NCI-H146 (cell line): ENCODE measurements at regions not wholly inside any gene's neighbourhood (a gene's known extent, or its start where the extent isn't known, plus 50 kb on each side); places are given as distances from the start of the nearest gene placed in this dataset.
"Not testable (repeated sequence)": the region's sequence is repeated elsewhere in the genome, so short reads cannot be mapped to it uniquely, and the experiment has no call there.

Source experiments
- DNase-seq: peaks from one replicate; lab custom pipeline; 2025; lab: John Stamatoyannopoulos, UW

DNA sequence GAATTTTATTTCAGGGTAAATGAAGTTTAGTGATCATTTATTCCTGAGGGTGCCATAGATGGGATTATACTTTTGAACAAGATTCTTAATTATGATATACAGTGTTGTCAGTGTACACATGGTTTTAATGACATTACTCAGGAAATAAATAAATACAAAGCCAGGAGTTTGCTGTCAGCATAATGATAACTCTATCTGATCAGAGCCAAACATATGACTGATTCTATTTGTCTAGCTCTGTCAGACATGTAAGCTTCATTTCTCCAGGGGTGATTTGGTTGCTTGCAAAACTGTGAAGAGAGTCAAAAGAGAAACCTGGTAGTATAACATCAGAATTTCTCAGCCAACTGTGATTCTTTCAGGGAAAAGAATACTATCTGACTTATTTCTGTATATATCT is 1425.8 kb upstream of the C9orf72 start:
- peak; percentile 22 for DNase-seq

DNA sequence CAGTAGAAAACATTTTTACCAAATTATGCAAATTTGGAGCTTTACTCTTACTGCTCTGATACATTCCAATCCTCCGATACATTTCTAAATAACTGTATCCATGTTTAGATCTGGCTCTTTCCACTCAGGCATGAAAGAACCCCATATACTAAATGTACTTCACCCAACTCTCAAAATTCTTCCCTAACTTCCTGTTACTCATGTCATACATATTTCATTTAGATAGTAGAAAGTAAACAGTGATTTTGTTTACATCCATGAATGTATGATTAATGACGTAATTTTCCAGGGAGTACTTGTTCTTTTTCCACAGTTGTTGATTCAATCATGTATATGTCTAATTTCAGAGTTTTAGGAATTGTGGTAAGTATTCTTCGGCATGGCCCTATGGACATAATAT is 1426.5 kb upstream of the C9orf72 start:
- no peak for DNase-seq

DNA sequence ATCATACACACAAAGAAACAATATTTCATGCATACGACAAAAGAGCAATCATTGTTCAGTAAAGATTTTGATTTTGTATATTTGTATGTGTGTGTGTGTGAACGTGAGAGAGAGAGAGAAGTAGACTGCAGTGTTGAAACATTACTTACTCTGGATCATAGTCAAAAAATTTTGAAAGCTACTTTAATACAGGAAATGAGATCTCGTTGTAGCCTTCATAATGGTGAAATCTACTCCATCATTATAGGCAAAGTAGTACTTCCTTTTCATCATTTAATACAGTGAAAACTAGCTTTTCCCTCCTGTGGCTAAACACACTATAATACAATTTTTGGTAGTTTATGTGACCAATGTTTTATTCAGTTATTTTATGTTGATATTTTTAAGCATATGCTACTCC is 1427.7 kb upstream of the C9orf72 start:
- no peak for DNase-seq

DNA sequence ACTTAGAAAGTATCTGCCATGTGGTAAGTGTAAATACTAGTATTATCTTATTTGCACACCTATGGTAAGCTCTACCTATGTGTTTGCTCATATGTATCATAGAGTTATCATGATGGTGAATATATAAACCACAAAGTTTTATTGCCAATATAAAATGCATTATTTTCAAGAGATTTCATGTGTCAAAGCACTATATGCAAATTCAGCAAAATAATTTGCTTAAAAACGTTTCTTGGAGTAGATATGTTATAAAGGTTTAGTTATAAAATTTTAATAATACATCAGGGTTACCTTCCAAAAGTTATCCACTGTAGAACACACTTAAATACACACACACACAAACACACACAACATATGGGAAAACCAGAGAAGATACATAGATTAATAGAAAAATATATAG is 1431.7 kb upstream of the C9orf72 start:
- DNase-seq: no peak

DNA sequence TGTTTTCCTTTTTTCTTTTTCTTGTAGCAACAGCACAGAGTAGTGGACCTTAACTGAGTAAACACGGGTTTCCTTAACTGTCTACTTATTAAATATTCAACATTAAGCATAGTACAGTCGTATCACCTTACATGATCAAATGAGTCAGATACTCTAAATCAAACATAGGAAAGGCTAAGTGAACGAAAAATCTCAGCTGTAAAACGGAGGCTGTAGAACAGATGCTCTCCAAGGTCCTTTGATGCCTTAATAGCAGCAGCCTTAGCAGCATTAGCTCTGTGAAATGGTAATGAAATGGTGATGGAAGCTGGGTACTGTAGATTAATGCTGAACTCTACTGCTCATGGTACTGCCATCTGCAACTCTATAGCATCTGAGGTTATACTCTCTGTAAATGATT is 1433.3 kb upstream of the C9orf72 start:
- peak; percentile 57 for DNase-seq

DNA sequence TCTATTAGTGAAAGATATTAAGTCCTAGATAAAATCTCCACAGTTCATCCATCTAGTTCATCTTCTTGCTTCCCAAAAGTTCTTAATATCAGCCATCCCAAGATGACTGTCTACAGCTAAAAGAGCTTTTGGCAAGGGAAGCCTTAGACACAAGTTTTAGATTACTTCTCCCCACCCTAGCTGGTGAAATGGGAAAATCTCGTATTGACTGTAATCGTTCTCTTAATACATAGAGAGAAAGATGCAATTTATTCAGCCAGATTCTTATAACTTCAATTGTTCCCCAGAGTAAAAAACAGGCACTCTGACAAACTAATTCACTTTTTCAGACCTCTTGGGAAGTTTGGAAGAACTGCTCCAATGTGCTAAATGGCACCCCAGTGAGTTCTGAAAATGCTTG is 1439.6 kb upstream of the C9orf72 start:
- DNase-seq: no peak

DNA sequence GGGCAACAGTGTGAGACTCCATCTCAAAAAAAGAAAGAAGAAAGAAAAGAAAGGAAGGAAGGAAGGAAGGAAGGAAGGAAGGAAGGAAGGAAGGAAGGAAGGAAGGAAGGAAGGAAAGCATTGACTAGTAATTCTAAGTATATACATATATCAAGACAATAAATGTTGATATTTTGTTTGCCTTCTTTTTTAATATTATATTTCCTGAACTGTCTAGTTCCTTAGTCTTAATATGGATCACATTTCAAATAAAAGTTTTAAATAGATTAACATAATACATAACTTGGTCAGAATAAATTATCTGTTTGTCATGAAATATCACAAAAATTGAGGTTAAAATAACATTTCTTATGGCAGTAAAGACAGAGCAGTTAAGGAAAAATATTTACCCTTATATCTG is 1448.4 kb upstream of the C9orf72 start:
- no peak for DNase-seq

DNA sequence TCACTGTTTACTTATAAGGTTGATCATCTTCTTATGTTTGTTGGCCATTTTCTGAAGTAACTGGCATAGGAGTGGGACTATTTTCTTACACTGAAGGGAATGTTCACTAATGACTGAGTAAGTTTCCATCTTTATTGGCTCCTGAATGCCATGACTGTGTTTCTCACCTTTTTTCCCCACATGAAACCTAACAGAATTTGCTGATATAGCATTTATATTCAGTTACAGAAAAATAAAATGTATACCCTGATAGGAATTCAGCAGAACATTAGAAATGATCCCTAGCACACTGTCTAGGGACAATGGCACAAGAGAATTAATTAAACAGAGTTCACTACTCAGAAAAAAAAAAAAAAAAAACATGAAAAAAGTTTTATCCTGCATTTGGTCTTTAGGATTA is 1465.1 kb upstream of the C9orf72 start:
- DNase-seq: no peak

DNA sequence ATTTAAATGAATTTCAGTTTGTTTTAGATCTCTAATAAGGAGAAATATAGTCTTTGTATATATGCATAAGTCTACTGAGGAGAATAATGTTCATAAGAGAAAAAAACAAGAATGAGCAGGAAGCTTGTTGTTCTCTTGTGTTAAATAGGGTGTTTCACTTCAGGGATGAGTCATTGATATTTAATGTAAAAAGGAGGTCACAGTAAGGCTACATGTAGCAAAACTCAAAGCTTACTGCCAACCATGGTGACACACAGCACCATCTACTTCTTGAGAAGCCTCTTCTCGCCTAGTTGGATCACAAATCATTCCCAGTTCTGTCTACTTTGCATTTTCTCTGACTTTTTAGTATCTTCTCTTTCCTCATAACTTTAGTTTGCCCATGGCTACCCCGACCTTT is 1466.0 kb upstream of the C9orf72 start:
- DNase-seq: no peak

DNA sequence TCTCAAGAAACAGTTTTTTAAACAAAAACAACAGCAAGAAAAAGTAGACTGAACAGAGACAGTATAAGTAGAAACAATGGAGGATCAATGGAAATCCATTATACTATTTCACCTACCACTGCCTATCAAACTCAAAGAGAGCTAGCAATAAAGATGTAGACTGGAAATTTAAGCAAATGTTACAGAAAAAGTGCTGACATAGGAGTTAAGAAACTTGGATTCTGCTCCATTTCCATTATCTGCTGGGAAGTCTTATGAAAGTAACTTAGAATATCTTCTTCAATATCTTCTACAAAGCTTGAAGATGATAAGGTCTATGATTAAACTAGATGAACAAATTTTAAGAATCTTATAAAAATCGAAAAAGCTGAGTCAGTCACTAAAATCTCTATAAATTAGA is 1469.8 kb upstream of the C9orf72 start:
- DNase-seq: no peak

DNA sequence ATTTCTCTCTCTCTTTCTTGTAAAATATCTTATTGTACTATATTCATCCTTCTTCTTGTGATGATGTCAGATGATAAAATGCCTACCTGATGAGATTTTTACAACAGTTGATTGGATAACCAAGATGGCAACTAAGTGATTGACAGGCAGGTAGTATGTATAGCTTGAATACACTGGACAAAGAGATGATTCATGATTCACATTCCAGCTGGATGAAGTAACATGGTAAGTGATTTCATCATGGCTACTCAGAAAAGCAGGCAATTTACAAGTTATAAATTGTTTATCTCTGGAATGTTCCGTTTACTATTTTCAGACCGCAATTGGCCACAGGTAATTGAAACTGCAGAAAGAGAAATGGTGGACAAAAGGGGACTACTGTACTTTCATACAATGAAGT is 1471.7 kb upstream of the C9orf72 start:
- no peak for DNase-seq

DNA sequence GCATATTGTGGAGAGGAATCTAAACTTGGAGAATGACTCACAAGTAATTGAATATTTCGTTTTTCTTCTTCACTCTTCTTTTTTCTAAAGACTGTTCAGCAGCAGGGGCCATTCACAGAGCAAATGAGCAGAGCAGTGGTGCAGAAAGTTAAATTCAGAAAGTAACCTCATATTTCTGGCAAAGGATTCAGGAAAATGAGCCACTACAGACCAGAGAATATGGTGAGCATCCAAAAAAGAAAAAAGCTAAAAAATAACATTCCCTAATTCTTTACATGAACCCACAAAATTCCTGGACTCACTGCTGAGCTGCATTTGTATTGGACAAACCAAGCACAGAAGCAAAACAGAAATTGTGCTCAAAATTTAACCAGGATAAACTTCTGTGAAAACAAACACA is 1486.8 kb upstream of the C9orf72 start:
- DNase-seq: no peak

DNA sequence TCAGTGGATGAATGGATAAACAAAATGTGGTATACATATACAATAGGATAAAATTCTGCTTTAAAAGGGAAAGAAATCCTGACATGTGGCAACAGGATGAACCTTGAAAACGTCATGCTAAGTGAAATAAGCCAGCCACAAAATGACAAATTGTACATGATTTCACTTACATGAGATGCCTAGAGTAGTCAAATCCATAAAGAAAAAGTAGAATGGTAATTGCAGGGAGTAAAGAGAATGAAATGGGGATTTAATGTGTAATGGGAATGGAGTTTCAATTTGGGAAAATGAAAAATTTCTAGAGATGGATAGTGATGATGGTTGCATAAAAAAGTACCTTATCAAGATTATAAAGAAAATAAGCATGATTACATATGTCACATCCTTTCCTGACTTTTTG is 1489.2 kb upstream of the C9orf72 start:
- no peak for DNase-seq

DNA sequence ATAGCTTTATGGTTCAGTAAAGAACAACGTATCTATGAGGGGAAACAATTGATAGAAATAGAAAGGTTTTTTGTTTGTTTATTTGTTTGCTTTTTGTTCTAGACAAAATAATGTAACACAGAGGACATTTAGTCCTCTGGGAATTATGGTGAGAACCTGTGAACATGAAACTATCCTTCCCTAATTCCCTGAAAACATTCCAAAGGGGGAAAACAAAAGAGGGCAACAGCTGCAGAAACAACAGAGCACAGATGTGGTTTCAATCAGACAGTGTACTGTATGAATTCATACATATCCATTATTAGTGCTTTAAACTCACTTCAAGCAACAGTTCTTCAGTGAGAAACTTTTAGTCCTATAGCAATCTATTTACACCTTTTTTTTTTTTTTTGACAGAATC is 1489.8 kb upstream of the C9orf72 start:
- no peak for DNase-seq

DNA sequence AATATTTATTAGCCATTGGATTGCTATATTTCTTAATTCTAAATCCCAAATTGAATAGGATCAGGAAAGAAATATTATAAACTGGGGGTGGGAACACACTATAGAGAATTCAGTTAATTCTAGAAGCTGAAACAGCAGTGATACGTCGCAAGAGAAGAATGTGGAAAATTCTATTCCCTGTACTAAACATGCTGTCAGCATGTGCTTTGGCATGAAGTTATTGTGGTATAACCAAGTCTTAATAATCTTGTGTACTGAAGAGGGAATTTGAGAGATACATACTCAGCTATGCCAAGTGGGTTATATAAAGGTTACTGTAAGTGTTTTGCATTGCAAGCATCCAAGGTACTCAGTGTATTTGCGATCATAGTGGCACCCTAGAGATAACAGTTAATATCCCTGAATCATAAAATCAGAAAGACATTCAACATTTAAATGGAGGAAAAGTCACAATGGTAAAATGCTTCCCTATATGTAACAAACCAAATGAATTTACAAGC is 1492.9 kb upstream of the C9orf72 start:
- no peak for DNase-seq

DNA sequence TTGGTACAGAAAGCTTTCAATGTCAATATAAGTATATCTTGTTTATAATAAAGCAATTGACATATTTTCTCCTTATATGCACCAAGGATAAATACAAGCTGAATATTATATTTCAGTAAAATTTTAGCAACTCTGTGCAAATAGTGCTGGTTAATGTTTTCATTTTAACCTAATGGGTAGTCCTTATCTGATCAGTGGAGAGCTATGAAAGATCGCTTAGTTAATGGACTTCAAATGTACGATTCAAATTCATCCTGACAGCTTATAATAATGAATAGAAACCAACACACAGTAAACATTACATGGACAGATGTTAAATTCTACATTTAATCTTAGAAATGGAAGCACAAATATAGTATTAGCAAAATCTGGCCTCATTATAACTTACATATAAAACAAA is 1495.2 kb upstream of the C9orf72 start:
- no peak for DNase-seq

DNA sequence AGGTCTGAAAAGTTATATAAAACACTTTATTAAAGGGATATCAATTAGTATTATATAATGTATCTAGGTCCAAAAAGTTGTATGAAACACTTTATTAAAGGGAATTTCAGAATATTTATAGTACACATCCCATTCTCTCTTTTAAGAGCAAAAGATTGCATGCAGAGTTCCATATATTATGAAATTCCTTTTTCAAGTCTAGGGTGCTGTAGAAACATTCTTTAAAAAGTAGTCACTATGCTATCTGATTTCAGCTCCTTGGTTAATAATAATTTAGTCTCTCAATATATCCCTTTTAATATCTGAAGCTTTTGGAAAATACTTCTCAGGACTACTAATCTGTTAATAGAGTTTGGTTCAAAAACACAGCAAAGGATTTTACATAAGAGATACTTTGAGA is 1496.1 kb upstream of the C9orf72 start:
- no peak for DNase-seq

DNA sequence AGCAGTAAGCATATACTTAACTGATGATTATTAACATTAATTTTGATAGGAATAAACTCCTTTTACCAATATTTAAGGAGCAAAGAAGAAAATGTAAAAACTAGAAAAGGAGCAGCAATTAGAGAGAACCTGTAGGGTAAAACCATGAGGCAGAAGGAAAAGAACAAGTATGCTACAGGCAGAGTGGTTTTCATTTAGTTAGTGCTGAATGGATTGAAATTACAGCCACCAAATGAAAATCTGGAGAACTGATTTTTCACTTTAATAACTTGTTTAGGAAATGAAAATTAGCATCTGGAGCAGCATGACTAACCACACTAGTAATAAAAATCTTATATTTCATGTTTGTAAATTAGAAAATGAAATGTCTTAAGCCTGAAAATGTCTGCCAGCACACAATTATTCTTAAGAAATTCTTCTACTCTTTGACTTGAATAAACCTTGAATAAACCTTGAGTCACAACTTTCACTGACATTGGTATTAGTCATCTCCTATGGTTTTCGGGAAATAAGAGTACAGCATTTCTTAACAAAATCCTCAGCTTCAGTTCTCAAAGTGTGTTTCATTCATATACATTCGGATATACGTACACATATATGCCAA is 1504.9 kb upstream of the C9orf72 start:
- DNase-seq: no peak

DNA sequence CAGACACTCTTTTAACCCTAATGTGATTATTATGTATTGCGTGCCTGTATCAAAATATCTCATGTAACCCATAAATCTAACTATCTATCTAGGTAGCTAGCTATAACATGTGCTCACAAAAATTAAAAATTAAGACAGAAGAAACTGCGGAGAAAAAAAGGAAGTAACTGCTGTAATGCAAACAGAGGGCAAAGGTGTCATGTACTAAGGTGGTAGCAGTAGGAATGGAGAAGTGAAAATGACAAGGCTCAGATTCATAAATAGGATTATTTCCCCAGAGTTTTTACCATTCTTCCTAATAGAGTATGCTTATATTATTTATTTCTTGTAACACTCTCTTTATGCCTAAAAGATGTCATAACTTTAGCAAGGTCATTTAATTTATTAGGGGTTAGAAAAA is 1527.5 kb upstream of the C9orf72 start:
- no peak for DNase-seq

DNA sequence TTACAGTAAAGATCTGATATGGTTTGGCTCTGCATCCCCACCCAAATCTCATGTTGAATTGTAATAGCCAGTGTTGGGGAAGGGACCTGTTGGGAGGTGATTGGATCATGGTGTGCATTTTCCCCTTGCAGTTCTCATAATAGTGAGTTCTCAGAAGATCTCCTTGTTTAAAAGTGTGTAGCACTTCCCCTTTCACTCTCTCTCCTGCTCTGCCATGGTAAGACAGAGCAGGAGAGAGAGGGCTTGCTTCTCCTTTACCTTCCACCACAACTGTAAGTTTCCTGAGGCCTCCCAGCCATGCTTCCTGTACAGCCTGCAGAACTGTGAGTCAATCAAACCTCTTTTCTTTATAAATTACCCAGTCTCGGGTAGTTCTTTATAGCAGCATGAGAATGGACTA is 1530.9 kb upstream of the C9orf72 start:
- not testable (repeated sequence) for DNase-seq

DNA sequence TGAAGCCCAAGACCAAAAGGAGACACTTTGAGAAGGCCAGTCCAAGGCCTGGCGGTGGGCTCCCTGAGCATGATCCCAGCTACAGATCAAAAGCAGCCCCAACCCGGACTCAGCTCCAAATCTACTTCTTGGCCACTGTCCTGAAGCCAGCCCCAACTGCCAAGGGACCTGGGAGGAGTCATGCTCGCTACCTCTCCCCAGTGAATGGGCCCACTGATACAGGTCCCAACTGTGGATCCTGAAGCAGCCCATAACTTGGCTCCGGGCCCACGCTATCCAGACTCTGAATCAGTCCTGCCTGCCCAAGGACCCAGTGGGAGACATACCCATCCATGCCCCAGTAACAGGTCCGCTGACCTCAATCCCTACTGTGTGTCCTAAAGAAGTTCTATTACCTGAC is 1545.3 kb upstream of the C9orf72 start:
- no peak for DNase-seq

DNA sequence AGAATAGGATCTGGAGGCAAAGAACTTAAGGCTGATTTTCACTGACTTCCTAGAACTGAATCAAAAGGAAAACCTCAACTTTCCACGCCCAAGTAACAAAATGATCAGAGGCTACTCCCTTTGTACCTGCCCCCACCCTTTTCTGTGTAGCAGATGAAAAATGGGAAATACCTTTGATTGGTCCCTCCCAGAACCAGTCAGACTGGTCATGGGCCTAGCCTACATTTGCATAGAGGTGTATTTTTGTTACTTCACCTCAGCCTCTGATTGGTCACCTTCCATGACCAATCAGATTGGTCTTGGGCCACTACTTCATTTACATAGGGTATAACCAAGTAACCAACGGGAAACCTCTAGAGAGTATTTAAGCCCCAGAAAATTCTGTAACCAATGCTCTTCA is 1553.5 kb upstream of the C9orf72 start:
- no peak for DNase-seq

DNA sequence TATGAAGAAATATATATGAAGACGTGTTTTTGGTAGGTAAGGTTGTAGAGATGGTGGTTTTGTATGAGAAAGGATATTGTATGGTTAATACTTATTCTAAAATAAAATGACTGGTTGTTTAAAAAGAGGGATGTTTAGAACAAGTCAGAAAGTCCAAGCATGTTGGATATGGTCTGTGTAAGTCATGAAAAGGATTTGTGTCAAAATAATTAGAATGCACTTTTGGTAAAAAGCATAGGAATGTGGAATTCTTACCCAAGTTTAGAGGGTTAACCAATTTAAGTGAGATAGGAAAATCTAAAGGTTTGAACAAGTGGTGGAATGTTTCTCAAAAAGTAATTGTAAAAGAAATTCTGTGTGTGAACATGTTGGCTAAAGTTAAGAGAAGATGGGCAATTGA is 1556.5 kb upstream of the C9orf72 start:
- no peak for DNase-seq

DNA sequence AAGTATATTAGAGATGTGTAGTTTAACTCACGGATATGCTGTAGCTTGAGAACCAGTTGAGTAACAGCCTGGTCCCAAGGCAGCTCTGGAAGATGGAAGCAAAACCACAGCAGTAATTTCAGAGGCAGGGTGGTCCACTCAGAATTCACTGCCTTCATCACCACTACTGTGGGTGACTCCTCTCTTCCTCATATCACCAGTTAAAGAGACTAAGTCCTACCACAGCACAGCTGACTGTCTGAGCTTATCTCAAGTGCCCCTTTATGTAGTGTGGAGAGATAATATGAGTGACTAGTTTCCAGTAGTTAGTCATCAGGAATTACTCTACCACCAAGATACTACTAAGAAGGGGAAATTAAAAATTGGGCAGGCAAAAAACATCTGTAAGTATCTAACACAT is 1571.2 kb upstream of the C9orf72 start:
- DNase-seq: peak; percentile 65

DNA sequence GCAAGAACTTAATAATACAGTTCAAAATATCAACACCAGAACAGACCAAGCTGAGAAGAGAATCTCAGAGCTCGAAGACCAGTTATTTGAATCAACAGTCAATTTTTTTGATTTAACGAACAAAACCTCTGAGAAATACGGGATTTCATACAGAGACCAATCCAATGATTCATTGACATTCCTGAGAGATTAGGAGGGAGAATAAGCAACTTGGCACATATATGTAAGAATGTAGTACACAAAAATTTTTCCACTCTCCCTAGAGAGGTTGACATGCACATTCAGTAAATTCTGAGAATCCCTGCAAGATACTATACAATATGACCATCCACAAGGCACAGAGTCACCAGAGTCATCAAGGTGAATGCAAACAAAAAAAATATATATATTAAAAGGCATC is 1577.3 kb upstream of the C9orf72 start:
- no peak for DNase-seq
